Trophoblast cell (in vitro differentiated cells and primary cell): ENCODE measurements at regions not wholly inside any gene's neighbourhood (a gene's known extent, or its start where the extent isn't known, plus 50 kb on each side); places are given as distances from the start of the nearest gene placed in this dataset.
"Not testable (repeated sequence)": the region's sequence is repeated elsewhere in the genome, so short reads cannot be mapped to it uniquely, and the experiment has no call there.

Source experiments
- DNase-seq, 2 donors: peaks; one replicate each; pipeline ENCODE4 v3.0.0-alpha.2; 2016
- H2AFZ ChIP-seq: 2 replicates; pipeline ENCODE4 v1.6.1; 2013; ENCODE audit warnings: low read length, moderate library complexity, mild to moderate bottlenecking; ENCODE audit not compliant: insufficient read depth, poor library complexity
- H2AK5ac ChIP-seq: 2 replicates; pipeline ENCODE4 v1.6.1; 2013; ENCODE audit warnings: mild to moderate bottlenecking, low read length
- H2BK120ac ChIP-seq: 2 replicates; pipeline ENCODE4 v1.6.1; 2013; ENCODE audit warnings: low read length, mild to moderate bottlenecking, moderate library complexity; ENCODE audit not compliant: insufficient read depth, poor library complexity
- H2BK12ac ChIP-seq: 2 replicates; pipeline ENCODE4 v1.6.1; 2013; ENCODE audit warnings: mild to moderate bottlenecking, low read length, moderate library complexity
- H2BK5ac ChIP-seq: 2 replicates; pipeline ENCODE4 v1.6.1; 2013; ENCODE audit warnings: low read length, low read depth, moderate library complexity, mild to moderate bottlenecking; ENCODE audit not compliant: poor library complexity
- H3K14ac ChIP-seq: 2 replicates; pipeline ENCODE4 v1.6.1; 2013; ENCODE audit warnings: mild to moderate bottlenecking, low read length
- H3K18ac ChIP-seq: 2 replicates; pipeline ENCODE4 v1.6.1; 2013; ENCODE audit warnings: mild to moderate bottlenecking, low read length
- H3K23ac ChIP-seq: 2 replicates; pipeline ENCODE4 v1.6.1; 2013; ENCODE audit warnings: low read length
- H3K27ac ChIP-seq: 2 replicates; pipeline ENCODE4 v1.5.1; 2013; ENCODE audit warnings: low read depth, mild to moderate bottlenecking, inconsistent platforms, low read length, moderate library complexity
- H3K27me3 ChIP-seq: 2 replicates; pipeline ENCODE4 v1.6.1; 2013; ENCODE audit warnings: inconsistent platforms, mild to moderate bottlenecking, low read length, moderate library complexity; ENCODE audit not compliant: insufficient read depth
- H3K36me3 ChIP-seq, 2 experiments: 1 replicate in 1 of 2; 2 replicates in 1 of 2; pipeline ENCODE4 v1.6.1; 2013; ENCODE audit warnings: low read length in 2 of 2, mild to moderate bottlenecking in 2 of 2, moderate library complexity in 1 of 2; ENCODE audit not compliant: insufficient read depth in 2 of 2, control insufficient read depth in 1 of 2
- H3K4ac ChIP-seq: 2 replicates; pipeline ENCODE4 v1.6.1; 2013; ENCODE audit warnings: low read depth, mild to moderate bottlenecking, low read length, moderate library complexity
- H3K4me1 ChIP-seq, 2 experiments: 1 replicate in 1 of 2; 2 replicates in 1 of 2; pipeline ENCODE4 v1.6.1; 2013; ENCODE audit warnings: low read length in 2 of 2, mild to moderate bottlenecking in 2 of 2, moderate library complexity in 1 of 2; ENCODE audit not compliant: insufficient read depth in 2 of 2, control insufficient read depth in 1 of 2
- H3K4me2 ChIP-seq: 2 replicates; pipeline ENCODE4 v1.6.1; 2013; ENCODE audit warnings: inconsistent platforms, mild to moderate bottlenecking, low read length, moderate library complexity
- H3K4me3 ChIP-seq: 2 replicates; pipeline ENCODE4 v1.5.1; 2013; ENCODE audit warnings: mild to moderate bottlenecking, low read depth, low read length, inconsistent platforms
- H3K79me1 ChIP-seq: one replicate; pipeline ENCODE4 v1.6.1; 2013; ENCODE audit warnings: low read length
- H3K79me2 ChIP-seq: 2 replicates; pipeline ENCODE4 v1.6.1; 2013; ENCODE audit warnings: low read length, mild to moderate bottlenecking; ENCODE audit not compliant: control insufficient read depth, insufficient read depth, poor library complexity
- H3K9ac ChIP-seq: 2 replicates; pipeline ENCODE4 v1.6.1; 2013; ENCODE audit warnings: mild to moderate bottlenecking, low read length
- H3K9me3 ChIP-seq: 2 replicates; pipeline ENCODE4 v1.6.1; 2013; ENCODE audit warnings: low read depth, mild to moderate bottlenecking, control low read depth, inconsistent platforms, low read length; ENCODE audit not compliant: insufficient read depth
- H4K12ac ChIP-seq: 2 replicates; pipeline ENCODE4 v1.6.1; 2013; ENCODE audit warnings: low read depth, mild to moderate bottlenecking, low read length, moderate library complexity
- H4K8ac ChIP-seq: 2 replicates; pipeline ENCODE4 v1.6.1; 2013; ENCODE audit warnings: low read depth, mild to moderate bottlenecking, low read length, moderate library complexity
- H4K91ac ChIP-seq: one replicate; pipeline ENCODE4 v1.6.1; 2013; ENCODE audit warnings: low read depth, mild to moderate bottlenecking, low read length, moderate library complexity
- WGBS: extraction: QIAGEN DNeasy Blood & Tissue Kit; methylation state at CpG from one replicate; pipeline ENCODE4 v1.1.7; 2013; ENCODE audit warnings: missing lambda C conversion rate; ENCODE audit not compliant: insufficient read length, insufficient coverage; ENCODE audit errors: extremely low coverage; 5-methylcytosine and 5-hydroxymethylcytosine counted together

- not testable (repeated sequence) for H3K18ac ChIP-seq, H2BK5ac ChIP-seq, H2BK12ac ChIP-seq, H3K9me3 ChIP-seq, H4K91ac ChIP-seq, H3K4ac ChIP-seq, H3K36me3 ChIP-seq, H3K23ac ChIP-seq, H3K27me3 ChIP-seq, H4K12ac ChIP-seq, H2AK5ac ChIP-seq, H2AFZ ChIP-seq, H3K79me1 ChIP-seq, DNase-seq, H3K4me1 ChIP-seq, H3K14ac ChIP-seq, H3K27ac ChIP-seq, H4K8ac ChIP-seq, H3K9ac ChIP-seq, H3K4me2 ChIP-seq, H2BK120ac ChIP-seq, H3K79me2 ChIP-seq, H3K4me3 ChIP-seq
- no CpG with 5 or more reads among the region's 27 CpGs for WGBS
Measured at GRCh38 chr11:23934671-23935270, 562.1 kb upstream of the LUZP2 start.

- not testable (repeated sequence) for H2BK5ac ChIP-seq, H4K91ac ChIP-seq, H3K9ac ChIP-seq, H3K27me3 ChIP-seq, H2AFZ ChIP-seq, H3K36me3 ChIP-seq, H3K18ac ChIP-seq, H3K4me3 ChIP-seq, H4K12ac ChIP-seq, H3K23ac ChIP-seq, H3K27ac ChIP-seq, H3K4me1 ChIP-seq, H2BK12ac ChIP-seq, DNase-seq, H4K8ac ChIP-seq, H2AK5ac ChIP-seq, H3K79me1 ChIP-seq, H3K4me2 ChIP-seq, H3K79me2 ChIP-seq, H3K4ac ChIP-seq, H2BK120ac ChIP-seq, H3K14ac ChIP-seq, H3K9me3 ChIP-seq
- WGBS: no CpG with 5 or more reads among the region's 31 CpGs
Measured at GRCh38 chr11:23942117-23942815, 554.6 kb upstream of the LUZP2 start.

GRCh38 chr11:23944923-23945322 lies 551.9 kb upstream of the LUZP2 start:
- no peak overlapping the region for H2BK5ac ChIP-seq
- no peak overlapping the region for H2BK120ac ChIP-seq
- H3K4ac ChIP-seq: no peak overlapping the region
- H2AK5ac ChIP-seq: no peak overlapping the region
- H3K79me1 ChIP-seq: no peaks in the 10 kb centered on the region
- H3K9ac ChIP-seq: no peak overlapping the region
- no peak overlapping the region for H3K18ac ChIP-seq
- no peak overlapping the region for H3K4me3 ChIP-seq
- H2BK12ac ChIP-seq: no peak overlapping the region
- H3K14ac ChIP-seq: no peak overlapping the region
- no peak overlapping the region for H4K12ac ChIP-seq
- no peak overlapping the region for H3K4me2 ChIP-seq
- no peaks in the 10 kb centered on the region for H3K27me3 ChIP-seq
- no peak overlapping the region for H3K27ac ChIP-seq
- no peaks in the 10 kb centered on the region for H3K36me3 ChIP-seq
- H3K23ac ChIP-seq: no peak overlapping the region
- WGBS: no CpG with 5 or more reads among the region's 2 CpGs
- no peak for DNase-seq
- no peaks in the 10 kb centered on the region for H3K9me3 ChIP-seq
- H4K8ac ChIP-seq: no peak overlapping the region
- H3K79me2 ChIP-seq: no peaks in the 10 kb centered on the region
- H3K4me1 ChIP-seq: no peaks in the 10 kb centered on the region
- H4K91ac ChIP-seq: no peak overlapping the region
- no peak overlapping the region for H2AFZ ChIP-seq

- no peak overlapping the region for H4K12ac ChIP-seq
- H3K79me2 ChIP-seq: no peaks in the 10 kb centered on the region
- H3K14ac ChIP-seq: no peak overlapping the region
- no peak overlapping the region for H3K23ac ChIP-seq
- no peak overlapping the region for H3K4me3 ChIP-seq
- H2BK120ac ChIP-seq: no peak overlapping the region
- H2BK5ac ChIP-seq: no peak overlapping the region
- no peak overlapping the region for H3K4me2 ChIP-seq
- no peak overlapping the region for H3K4ac ChIP-seq
- H3K36me3 ChIP-seq: no peaks in the 10 kb centered on the region
- no peaks in the 10 kb centered on the region for H3K27me3 ChIP-seq
- no peak overlapping the region for H4K8ac ChIP-seq
- H3K9me3 ChIP-seq: no peaks in the 10 kb centered on the region
- no peak overlapping the region for H2BK12ac ChIP-seq
- no peak overlapping the region for H2AFZ ChIP-seq
- H2AK5ac ChIP-seq: no peak overlapping the region
- no peak overlapping the region for H3K27ac ChIP-seq
- no peak overlapping the region for H3K18ac ChIP-seq
- no peaks in the 10 kb centered on the region for H3K4me1 ChIP-seq
- no peaks in the 10 kb centered on the region for H3K79me1 ChIP-seq
- no peak overlapping the region for H4K91ac ChIP-seq
- H3K9ac ChIP-seq: no peak overlapping the region
- DNase-seq: no peak
Measured at GRCh38 chr11:23947883-23948282, 549.0 kb upstream of the LUZP2 start.
